HG02642 (cell line): ENCODE measurements at regions not wholly inside any gene's neighbourhood (a gene's known extent, or its start where the extent isn't known, plus 50 kb on each side); places are given as distances from the start of the nearest gene placed in this dataset.

ENCODE experiments used
- ATAC-seq: cut with Tn5 transposase; IDR thresholded peaks from one replicate; pipeline ENCODE4 v1.9.1; 2021; ENCODE audit warnings: mild to moderate bottlenecking; ENCODE audit not compliant: unreplicated experiment, poor library complexity

- ATAC-seq: no peak
Observed at GRCh38 chr6:98572579-98572978, 261.8 kb upstream of the POU3F2 start.

GRCh38 chr6:98574984-98575383 lies 259.4 kb upstream of the POU3F2 start:
- no peak for ATAC-seq

GRCh38 chr6:98576791-98577190 lies 257.6 kb upstream of the POU3F2 start:
- no peak for ATAC-seq

GRCh38 chr6:98578016-98578415 lies 256.4 kb upstream of the POU3F2 start:
- no peak for ATAC-seq

- ATAC-seq: no peak
Observed at GRCh38 chr6:98579079-98579478, 255.3 kb upstream of the POU3F2 start.

- ATAC-seq: no peak
Observed at GRCh38 chr6:98579941-98580340, 254.4 kb upstream of the POU3F2 start.

GRCh38 chr6:98581705-98582104 lies 252.7 kb upstream of the POU3F2 start:
- ATAC-seq: no peak

GRCh38 chr6:98583506-98583905 lies 250.9 kb upstream of the POU3F2 start:
- ATAC-seq: no peak

GRCh38 chr6:98586163-98586562 lies 248.2 kb upstream of the POU3F2 start:
- ATAC-seq: no peak

GRCh38 chr6:98587555-98587954 lies 246.8 kb upstream of the POU3F2 start:
- ATAC-seq: no peak

GRCh38 chr6:98589536-98589935 lies 244.8 kb upstream of the POU3F2 start:
- ATAC-seq: no peak

GRCh38 chr6:98590136-98590681 lies 244.2 kb upstream of the POU3F2 start:
- no peak for ATAC-seq

GRCh38 chr6:98590997-98591396 lies 243.4 kb upstream of the POU3F2 start:
- no peak for ATAC-seq

- no peak for ATAC-seq
Observed at GRCh38 chr6:98593676-98594075, 240.7 kb upstream of the POU3F2 start.

- ATAC-seq: no peak
Observed at GRCh38 chr6:98601716-98602115, 232.7 kb upstream of the POU3F2 start.

- ATAC-seq: no peak
Observed at GRCh38 chr6:98605705-98606104, 228.7 kb upstream of the POU3F2 start.

- no peak for ATAC-seq
Observed at GRCh38 chr6:98627129-98627775, 207.1 kb upstream of the POU3F2 start.

GRCh38 chr6:98633886-98634285 lies 200.5 kb upstream of the POU3F2 start:
- ATAC-seq: no peak

GRCh38 chr6:98634569-98634968 lies 199.8 kb upstream of the POU3F2 start:
- ATAC-seq: no peak

GRCh38 chr6:98635191-98635590 lies 199.2 kb upstream of the POU3F2 start:
- no peak for ATAC-seq

GRCh38 chr6:98636941-98637340 lies 197.4 kb upstream of the POU3F2 start:
- no peak for ATAC-seq

GRCh38 chr6:98639089-98639635 lies 195.2 kb upstream of the POU3F2 start:
- no peak for ATAC-seq
